Mammary epithelial cell (primary cell): ENCODE measurements at regions not wholly inside any gene's neighbourhood (a gene's known extent, or its start where the extent isn't known, plus 50 kb on each side); places are given as distances from the start of the nearest gene placed in this dataset.

ENCODE experiments used
- EZH2 ChIP-seq: IDR thresholded peaks from 2 replicates; pipeline ENCODE4 v1.6.1; 2012; ENCODE audit warnings: low read length, inconsistent platforms, borderline replicate concordance
- TF ChIP-seq, protein P1 (sequence below), 2 donors: IDR thresholded peaks in 1 of 2; conservative IDR thresholded peaks in 1 of 2; 2 replicates each; pipeline ENCODE4 v1.5.1; 2011 to 2012; ENCODE audit warnings: inconsistent platforms in 2 of 2, low read length in 2 of 2, mild to moderate bottlenecking in 2 of 2, control low read depth in 1 of 2, low read depth in 1 of 2; ENCODE audit not compliant: insufficient read depth in 1 of 2; ENCODE audit errors: extremely low read depth in 1 of 2

DNA sequence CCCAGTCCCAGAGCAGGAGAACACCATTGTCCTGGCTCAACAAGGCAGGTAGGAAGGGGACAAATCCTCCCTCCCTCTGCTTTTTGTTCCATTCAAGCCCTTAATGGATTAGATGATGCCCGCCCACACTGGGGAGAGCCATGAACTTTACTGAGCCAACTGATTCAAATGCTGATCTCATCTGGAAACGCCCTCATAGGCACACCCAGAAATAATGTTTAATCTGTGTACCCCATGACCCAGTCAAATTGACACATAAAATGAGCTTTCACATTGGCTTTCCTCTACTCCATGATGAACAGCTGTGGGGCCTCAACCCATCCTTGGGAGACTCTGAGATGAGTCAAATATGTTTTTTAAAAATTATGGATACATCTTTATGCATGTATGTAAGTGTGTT is 141.8 kb downstream of the GALC start:
- TF ChIP-seq, protein P1, sequence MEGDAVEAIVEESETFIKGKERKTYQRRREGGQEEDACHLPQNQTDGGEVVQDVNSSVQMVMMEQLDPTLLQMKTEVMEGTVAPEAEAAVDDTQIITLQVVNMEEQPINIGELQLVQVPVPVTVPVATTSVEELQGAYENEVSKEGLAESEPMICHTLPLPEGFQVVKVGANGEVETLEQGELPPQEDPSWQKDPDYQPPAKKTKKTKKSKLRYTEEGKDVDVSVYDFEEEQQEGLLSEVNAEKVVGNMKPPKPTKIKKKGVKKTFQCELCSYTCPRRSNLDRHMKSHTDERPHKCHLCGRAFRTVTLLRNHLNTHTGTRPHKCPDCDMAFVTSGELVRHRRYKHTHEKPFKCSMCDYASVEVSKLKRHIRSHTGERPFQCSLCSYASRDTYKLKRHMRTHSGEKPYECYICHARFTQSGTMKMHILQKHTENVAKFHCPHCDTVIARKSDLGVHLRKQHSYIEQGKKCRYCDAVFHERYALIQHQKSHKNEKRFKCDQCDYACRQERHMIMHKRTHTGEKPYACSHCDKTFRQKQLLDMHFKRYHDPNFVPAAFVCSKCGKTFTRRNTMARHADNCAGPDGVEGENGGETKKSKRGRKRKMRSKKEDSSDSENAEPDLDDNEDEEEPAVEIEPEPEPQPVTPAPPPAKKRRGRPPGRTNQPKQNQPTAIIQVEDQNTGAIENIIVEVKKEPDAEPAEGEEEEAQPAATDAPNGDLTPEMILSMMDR (conservative IDR thresholded peaks at IDR 0.05 in 1 of 2, IDR thresholded peaks at IDR 0.05 in 1 of 2; ENCODE audit: extremely low read depth in 1 of 2, insufficient read depth in 1 of 2, low read depth in 1 of 2, low read length in 2 of 2) = no peak
- TF ChIP-seq EZH2 = no peak
